ENCODE measurements at regions not wholly inside any gene's neighbourhood (a gene's known extent, or its start where the extent isn't known, plus 50 kb on each side); places are given as distances from the start of the nearest gene placed in this dataset.

- Histone ChIP-seq H3K4me3 (ENCODE audit: low read depth in 1 of 2, low read length in 2 of 2) (no peak overlapping the region), H3K9me3 (ENCODE audit: control insufficient read depth in 2 of 2, insufficient read depth in 1 of 2, low read depth in 1 of 2, low read length in 1 of 2) (no peaks in the 10 kb centered on the region), H3K36me3 (ENCODE audit: control insufficient read depth in 2 of 2, insufficient read depth in 2 of 2, low read length in 1 of 2) (no peaks in the 10 kb centered on the region), H3K4me1 (ENCODE audit: control insufficient read depth in 2 of 2, insufficient read depth in 2 of 2, low read length in 1 of 2) (no peaks in the 10 kb centered on the region), H3K27ac (ENCODE audit: low read depth in 2 of 2, low read length in 1 of 2) (no peak overlapping the region), H3K27me3 (ENCODE audit: control insufficient read depth in 1 of 2, insufficient read depth in 2 of 2, low read length in 2 of 2) (no peaks in the 10 kb centered on the region)
- 69 to 73% methylated on average over 4 of the region's 4 CpGs for WGBS, 2 donors
Measured at GRCh38 chr18:64294967-64295366, 146.1 kb upstream of the LINC00305 start.

GRCh38 chr18:64288432-64288831 lies 139.5 kb upstream of the LINC00305 start:
- H3K4me1 ChIP-seq (ENCODE audit: control insufficient read depth in 2 of 2, insufficient read depth in 2 of 2, low read length in 1 of 2) = no peaks in the 10 kb centered on the region
- WGBS, 2 donors = 52 to 71% methylated on average over 2 of the region's 2 CpGs
- H3K27me3 ChIP-seq (ENCODE audit: control insufficient read depth in 1 of 2, insufficient read depth in 2 of 2, low read length in 2 of 2) = no peaks in the 10 kb centered on the region
- no peak overlapping the region for H3K4me3 ChIP-seq (ENCODE audit: low read depth in 1 of 2, low read length in 2 of 2)
- H3K9me3 ChIP-seq (ENCODE audit: control insufficient read depth in 2 of 2, insufficient read depth in 1 of 2, low read depth in 1 of 2, low read length in 1 of 2) = no peaks in the 10 kb centered on the region
- H3K36me3 ChIP-seq (ENCODE audit: control insufficient read depth in 2 of 2, insufficient read depth in 2 of 2, low read length in 1 of 2) = no peaks in the 10 kb centered on the region
- H3K27ac ChIP-seq (ENCODE audit: low read depth in 2 of 2, low read length in 1 of 2) = no peak overlapping the region

- H3K27me3 ChIP-seq (ENCODE audit: control insufficient read depth in 1 of 2, insufficient read depth in 2 of 2, low read length in 2 of 2) = no peaks in the 10 kb centered on the region
- no peaks in the 10 kb centered on the region for H3K9me3 ChIP-seq (ENCODE audit: control insufficient read depth in 2 of 2, insufficient read depth in 1 of 2, low read depth in 1 of 2, low read length in 1 of 2)
- WGBS, 2 donors = 57 to 67% methylated on average over 4 of the region's 4 CpGs
- no peaks in the 10 kb centered on the region for H3K36me3 ChIP-seq (ENCODE audit: control insufficient read depth in 2 of 2, insufficient read depth in 2 of 2, low read length in 1 of 2)
- no peak overlapping the region for H3K27ac ChIP-seq (ENCODE audit: low read depth in 2 of 2, low read length in 1 of 2)
- H3K4me3 ChIP-seq (ENCODE audit: low read depth in 1 of 2, low read length in 2 of 2) = no peak overlapping the region
- H3K4me1 ChIP-seq (ENCODE audit: control insufficient read depth in 2 of 2, insufficient read depth in 2 of 2, low read length in 1 of 2) = no peaks in the 10 kb centered on the region
Measured at GRCh38 chr18:64287926-64288325, 139.0 kb upstream of the LINC00305 start.

GRCh38 chr18:64283059-64283458 lies 134.2 kb upstream of the LINC00305 start:
- Histone ChIP-seq H3K9me3 (ENCODE audit: control insufficient read depth in 2 of 2, insufficient read depth in 1 of 2, low read depth in 1 of 2, low read length in 1 of 2) (peaks cover 0 to 8% of the 10 kb centered on the region in 2 donors), H3K4me3 (ENCODE audit: low read depth in 1 of 2, low read length in 2 of 2) (no peak overlapping the region), H3K36me3 (ENCODE audit: control insufficient read depth in 2 of 2, insufficient read depth in 2 of 2, low read length in 1 of 2) (no peaks in the 10 kb centered on the region), H3K4me1 (ENCODE audit: control insufficient read depth in 2 of 2, insufficient read depth in 2 of 2, low read length in 1 of 2) (no peaks in the 10 kb centered on the region), H3K27ac (ENCODE audit: low read depth in 2 of 2, low read length in 1 of 2) (no peak overlapping the region), H3K27me3 (ENCODE audit: control insufficient read depth in 1 of 2, insufficient read depth in 2 of 2, low read length in 2 of 2) (no peaks in the 10 kb centered on the region)
- 69 to 72% methylated on average over 1 of the region's 1 CpG for WGBS, 2 donors

- Histone ChIP-seq H3K27me3 (ENCODE audit: control insufficient read depth in 1 of 2, insufficient read depth in 2 of 2, low read length in 2 of 2) (no peaks in the 10 kb centered on the region), H3K36me3 (ENCODE audit: control insufficient read depth in 2 of 2, insufficient read depth in 2 of 2, low read length in 1 of 2) (no peaks in the 10 kb centered on the region), H3K4me3 (ENCODE audit: low read depth in 1 of 2, low read length in 2 of 2) (no peak overlapping the region), H3K4me1 (ENCODE audit: control insufficient read depth in 2 of 2, insufficient read depth in 2 of 2, low read length in 1 of 2) (no peaks in the 10 kb centered on the region), H3K27ac (ENCODE audit: low read depth in 2 of 2, low read length in 1 of 2) (no peak overlapping the region), H3K9me3 (ENCODE audit: control insufficient read depth in 2 of 2, insufficient read depth in 1 of 2, low read depth in 1 of 2, low read length in 1 of 2) (peaks cover 0 to 11% of the 10 kb centered on the region in 2 donors)
- 77 to 89% methylated on average over 5 of the region's 5 CpGs for WGBS, 2 donors
Measured at GRCh38 chr18:64278026-64278425, 129.1 kb upstream of the LINC00305 start.

- H3K27ac ChIP-seq (ENCODE audit: low read depth in 2 of 2, low read length in 1 of 2) = no peak overlapping the region
Measured at GRCh38 chr18:64276311-64277090, 127.6 kb upstream of the LINC00305 start.

GRCh38 chr18:64275593-64276300 lies 126.9 kb upstream of the LINC00305 start:
- Histone ChIP-seq H3K4me1 (ENCODE audit: control insufficient read depth in 2 of 2, insufficient read depth in 2 of 2, low read length in 1 of 2) (no peaks in the 10 kb centered on the region), H3K27ac (ENCODE audit: low read depth in 2 of 2, low read length in 1 of 2) (no peak overlapping the region), H3K9me3 (ENCODE audit: control insufficient read depth in 2 of 2, insufficient read depth in 1 of 2, low read depth in 1 of 2, low read length in 1 of 2) (peaks cover 5% of the 10 kb centered on the region in 2 donors), H3K4me3 (ENCODE audit: low read depth in 1 of 2, low read length in 2 of 2) (no peak overlapping the region), H3K27me3 (ENCODE audit: control insufficient read depth in 1 of 2, insufficient read depth in 2 of 2, low read length in 2 of 2) (no peaks in the 10 kb centered on the region), H3K36me3 (ENCODE audit: control insufficient read depth in 2 of 2, insufficient read depth in 2 of 2, low read length in 1 of 2) (no peaks in the 10 kb centered on the region)
- 26 to 41% methylated on average over 3 of the region's 3 CpGs for WGBS, 2 donors

More at GRCh38 chr18:64276311-64277090, 127.6 kb upstream of the LINC00305 start:
- Histone ChIP-seq H3K36me3 (ENCODE audit: control insufficient read depth in 2 of 2, insufficient read depth in 2 of 2, low read length in 1 of 2) (no peaks in the 10 kb centered on the region), H3K4me3 (ENCODE audit: low read depth in 1 of 2, low read length in 2 of 2) (no peak overlapping the region), H3K4me1 (ENCODE audit: control insufficient read depth in 2 of 2, insufficient read depth in 2 of 2, low read length in 1 of 2) (no peaks in the 10 kb centered on the region), H3K9me3 (ENCODE audit: control insufficient read depth in 2 of 2, insufficient read depth in 1 of 2, low read depth in 1 of 2, low read length in 1 of 2) (peaks cover 2 to 8% of the 10 kb centered on the region in 2 donors), H3K27me3 (ENCODE audit: control insufficient read depth in 1 of 2, insufficient read depth in 2 of 2, low read length in 2 of 2) (no peaks in the 10 kb centered on the region)
- 43 to 45% methylated on average over 5 of the region's 5 CpGs for WGBS, 2 donors

GRCh38 chr18:64273724-64274123 lies 124.8 kb upstream of the LINC00305 start:
- Histone ChIP-seq H3K4me3 (ENCODE audit: low read depth in 1 of 2, low read length in 2 of 2) (no peak overlapping the region), H3K4me1 (ENCODE audit: control insufficient read depth in 2 of 2, insufficient read depth in 2 of 2, low read length in 1 of 2) (no peaks in the 10 kb centered on the region), H3K27me3 (ENCODE audit: control insufficient read depth in 1 of 2, insufficient read depth in 2 of 2, low read length in 2 of 2) (no peaks in the 10 kb centered on the region), H3K36me3 (ENCODE audit: control insufficient read depth in 2 of 2, insufficient read depth in 2 of 2, low read length in 1 of 2) (no peaks in the 10 kb centered on the region), H3K9me3 (ENCODE audit: control insufficient read depth in 2 of 2, insufficient read depth in 1 of 2, low read depth in 1 of 2, low read length in 1 of 2) (peaks cover 5% of the 10 kb centered on the region in 2 donors), H3K27ac (ENCODE audit: low read depth in 2 of 2, low read length in 1 of 2) (no peak overlapping the region)
- WGBS, 2 donors = 73 to 78% methylated on average over 3 of the region's 3 CpGs

GRCh38 chr18:64271975-64272659 lies 123.2 kb upstream of the LINC00305 start:
- Histone ChIP-seq H3K27ac (ENCODE audit: low read depth in 2 of 2, low read length in 1 of 2) (no peak overlapping the region), H3K4me1 (ENCODE audit: control insufficient read depth in 2 of 2, insufficient read depth in 2 of 2, low read length in 1 of 2) (no peaks in the 10 kb centered on the region), H3K36me3 (ENCODE audit: control insufficient read depth in 2 of 2, insufficient read depth in 2 of 2, low read length in 1 of 2) (no peaks in the 10 kb centered on the region), H3K4me3 (ENCODE audit: low read depth in 1 of 2, low read length in 2 of 2) (no peak overlapping the region), H3K9me3 (ENCODE audit: control insufficient read depth in 2 of 2, insufficient read depth in 1 of 2, low read depth in 1 of 2, low read length in 1 of 2) (peaks cover 0 to 5% of the 10 kb centered on the region in 2 donors), H3K27me3 (ENCODE audit: control insufficient read depth in 1 of 2, insufficient read depth in 2 of 2, low read length in 2 of 2) (no peaks in the 10 kb centered on the region)
- 62 to 80% methylated on average over 6 of the region's 6 CpGs for WGBS, 2 donors

Data from esophagus (tissue), 2 donors.